ACC112 (cell line): ENCODE measurements at regions not wholly inside any gene's neighbourhood (a gene's known extent, or its start where the extent isn't known, plus 50 kb on each side); places are given as distances from the start of the nearest gene placed in this dataset.
"Not testable (repeated sequence)": the region's sequence is repeated elsewhere in the genome, so short reads cannot be mapped to it uniquely, and the experiment has no call there.

Experiments used
- H2AFZ ChIP-seq: fragments of 200-600 bp; sonication (generic); one replicate; pipeline ENCODE4 v1.6.0; 2017; ENCODE audit warnings: antibody characterized with exemption, low read length; ENCODE audit not compliant: unreplicated experiment
- H3K27ac ChIP-seq: fragments of 200-600 bp; sonication (generic); 2 replicates; pipeline ENCODE4 v1.5.1; 2014; ENCODE audit warnings: low read depth, mild to moderate bottlenecking, antibody characterized with exemption, low read length, moderate library complexity
- H3K27me3 ChIP-seq: fragments of 200-600 bp; sonication (generic); 2 replicates; pipeline ENCODE4 v1.6.1; 2014; ENCODE audit warnings: mild to moderate bottlenecking, antibody characterized with exemption, low read length, moderate library complexity, mixed read lengths; ENCODE audit not compliant: insufficient read depth
- H3K36me3 ChIP-seq: fragments of 200-600 bp; sonication (generic); 2 replicates; pipeline ENCODE4 v1.6.1; 2016; ENCODE audit warnings: mild to moderate bottlenecking, antibody characterized with exemption, low read length, moderate library complexity, mixed read lengths; ENCODE audit not compliant: insufficient read depth
- H3K4me1 ChIP-seq: fragments of 200-600 bp; sonication (generic); one replicate; pipeline ENCODE4 v1.6.1; 2016; ENCODE audit warnings: low read length, mixed read lengths; ENCODE audit not compliant: insufficient read depth, unreplicated experiment, control insufficient read depth
- H3K4me3 ChIP-seq: fragments of 200-600 bp; sonication (generic); 2 replicates; pipeline ENCODE4 v1.5.1; 2014; ENCODE audit warnings: mild to moderate bottlenecking, low read depth, low read length
- H3K79me2 ChIP-seq: fragments of 200-600 bp; sonication (generic); one replicate; pipeline ENCODE4 v1.6.0; 2016; ENCODE audit warnings: low read length; ENCODE audit not compliant: control insufficient read depth, unreplicated experiment, insufficient read depth

GRCh38 chr3:22671848-22672247 lies 531.3 kb upstream of the UBE2E2 start:
- Histone ChIP-seq H3K27me3 (no peaks in the 10 kb centered on the region; the same call in none of the 2 replicates), H3K27ac (no peak overlapping the region), H2AFZ (no peak overlapping the region)

GRCh38 chr3:22684739-22685138 lies 518.4 kb upstream of the UBE2E2 start:
- no peak overlapping the region for H2AFZ ChIP-seq
- H3K79me2 ChIP-seq = no peaks in the 10 kb centered on the region
- no peaks in the 10 kb centered on the region; the same call in 1 of the 2 replicates for H3K27me3 ChIP-seq
- no peak overlapping the region for H3K4me3 ChIP-seq
- no peaks in the 10 kb centered on the region for H3K36me3 ChIP-seq
- no peaks in the 10 kb centered on the region for H3K4me1 ChIP-seq
- H3K27ac ChIP-seq = no peak overlapping the region

More at GRCh38 chr3:22671848-22672247, 531.3 kb upstream of the UBE2E2 start:
- Histone ChIP-seq H3K4me1 (no peaks in the 10 kb centered on the region), H3K36me3 (no peaks in the 10 kb centered on the region), H3K4me3 (no peak overlapping the region), H3K79me2 (no peaks in the 10 kb centered on the region)

GRCh38 chr3:22685597-22685996 lies 517.5 kb upstream of the UBE2E2 start:
- no peaks in the 10 kb centered on the region for H3K79me2 ChIP-seq
- H3K4me3 ChIP-seq = no peak overlapping the region
- H3K36me3 ChIP-seq = no peaks in the 10 kb centered on the region
- no peaks in the 10 kb centered on the region; the same call in 1 of the 2 replicates for H3K27me3 ChIP-seq
- H2AFZ ChIP-seq = no peak overlapping the region
- H3K4me1 ChIP-seq = no peaks in the 10 kb centered on the region
- H3K27ac ChIP-seq = no peak overlapping the region

- Histone ChIP-seq H3K27me3 (no peaks in the 10 kb centered on the region; the same call in 1 of the 2 replicates), H3K36me3 (no peaks in the 10 kb centered on the region), H3K79me2 (no peaks in the 10 kb centered on the region), H3K27ac (no peak overlapping the region), H3K4me1 (no peaks in the 10 kb centered on the region), H3K4me3 (no peak overlapping the region), H2AFZ (no peak overlapping the region)
Observed at GRCh38 chr3:22691407-22691806, 511.7 kb upstream of the UBE2E2 start.

GRCh38 chr3:22691856-22692628 lies 511.1 kb upstream of the UBE2E2 start:
- Histone ChIP-seq H3K4me3 (no peak overlapping the region), H3K36me3 (no peaks in the 10 kb centered on the region), H3K27me3 (no peaks in the 10 kb centered on the region), H3K27ac (no peak overlapping the region), H2AFZ (no peak overlapping the region), H3K79me2 (no peaks in the 10 kb centered on the region), H3K4me1 (no peaks in the 10 kb centered on the region)

- H2AFZ ChIP-seq = no peak overlapping the region
- H3K4me3 ChIP-seq = no peak overlapping the region
- no peaks in the 10 kb centered on the region for H3K36me3 ChIP-seq
- H3K79me2 ChIP-seq = no peaks in the 10 kb centered on the region
- no peaks in the 10 kb centered on the region for H3K27me3 ChIP-seq
- no peak overlapping the region for H3K27ac ChIP-seq
- H3K4me1 ChIP-seq = no peaks in the 10 kb centered on the region
Observed at GRCh38 chr3:22700876-22701275, 502.3 kb upstream of the UBE2E2 start.

- Histone ChIP-seq H3K4me1 (no peaks in the 10 kb centered on the region), H3K27ac (no peak overlapping the region), H3K27me3 (no peaks in the 10 kb centered on the region), H2AFZ (no peak overlapping the region), H3K79me2 (no peaks in the 10 kb centered on the region), H3K36me3 (no peaks in the 10 kb centered on the region), H3K4me3 (no peak overlapping the region)
Observed at GRCh38 chr3:22704166-22704565, 499.0 kb upstream of the UBE2E2 start.

GRCh38 chr3:22704571-22705354 lies 498.4 kb upstream of the UBE2E2 start:
- Histone ChIP-seq H3K4me1 (no peaks in the 10 kb centered on the region), H3K36me3 (no peaks in the 10 kb centered on the region), H2AFZ (no peak overlapping the region), H3K4me3 (no peak overlapping the region), H3K79me2 (no peaks in the 10 kb centered on the region), H3K27me3 (no peaks in the 10 kb centered on the region), H3K27ac (no peak overlapping the region)

- H3K4me1 ChIP-seq, H3K36me3 ChIP-seq, H3K27me3 ChIP-seq, H3K27ac ChIP-seq, H3K79me2 ChIP-seq, H3K4me3 ChIP-seq, H2AFZ ChIP-seq: not testable (repeated sequence)
Observed at GRCh38 chr3:22706922-22707321, 496.2 kb upstream of the UBE2E2 start.

- Histone ChIP-seq H3K4me3 (no peak overlapping the region), H3K79me2 (no peaks in the 10 kb centered on the region), H3K36me3 (no peaks in the 10 kb centered on the region), H3K27me3 (peaks cover 2% of the 10 kb centered on the region; the same call in 1 of the 2 replicates), H3K4me1 (peaks cover 9% of the 10 kb centered on the region), H2AFZ (peak overlapping the region; percentile 67), H3K27ac (peak overlapping the region; percentile 50)
Observed at GRCh38 chr3:22713936-22714335, 489.2 kb upstream of the UBE2E2 start.

- Histone ChIP-seq H3K4me3 (no peak overlapping the region), H3K4me1 (peaks cover 9% of the 10 kb centered on the region), H3K27ac (no peak overlapping the region), H3K36me3 (no peaks in the 10 kb centered on the region), H3K27me3 (peaks cover 4% of the 10 kb centered on the region; the same call in 1 of the 2 replicates), H2AFZ (no peak overlapping the region), H3K79me2 (no peaks in the 10 kb centered on the region)
Observed at GRCh38 chr3:22714749-22715148, 488.4 kb upstream of the UBE2E2 start.
